ENCODE measurements at regions not wholly inside any gene's neighbourhood (a gene's known extent, or its start where the extent isn't known, plus 50 kb on each side); places are given as distances from the start of the nearest gene placed in this dataset.

GRCh38 chr2:2662847-2663356, 331.8 kb upstream of the MYT1L start:
- Histone ChIP-seq H3K27ac (ENCODE audit: low read depth, low read length) (no peak overlapping the region), H4K20me1 (replicated peaks in 1 of 2; ENCODE audit: control insufficient read depth in 1 of 2, insufficient read depth in 2 of 2, low read length in 2 of 2) (no peaks in the 10 kb centered on the region), H2BK12ac (ENCODE audit: low read depth, low read length) (no peak overlapping the region), H3K9ac (replicated peaks in 1 of 4; ENCODE audit: extremely low read depth in 1 of 4, low read depth in 3 of 4, low read length in 3 of 4) (no peak overlapping the region), H3K23ac (ENCODE audit: insufficient read length) (no peak overlapping the region), H3K79me1 (ENCODE audit: low read depth, low read length) (no peaks in the 10 kb centered on the region), H3K23me2 (ENCODE audit: low read depth, low read length) (no peaks in the 10 kb centered on the region; the same call in 1 of the 2 replicates), H3K4me2 (ENCODE audit: insufficient read depth in 1 of 2, low read depth in 2 of 2, low read length in 2 of 2) (no peak overlapping the region), H4K8ac (ENCODE audit: extremely low read depth, insufficient read depth, low read length) (no peak overlapping the region), H4K5ac (ENCODE audit: insufficient read length, low read depth, low read length) (no peak overlapping the region), H3K18ac (ENCODE audit: extremely low read depth, low read length) (no peak overlapping the region), H2BK5ac (ENCODE audit: low read depth, low read length) (no peak overlapping the region), H3K4me1 (replicated peaks in 1 of 4; ENCODE audit: control insufficient read depth in 3 of 4, insufficient read depth in 4 of 4, low read length in 3 of 4) (no peaks in the 10 kb centered on the region), H3K4me3 (ENCODE audit: extremely low read depth in 1 of 4, insufficient read depth in 2 of 4, low read depth in 3 of 4, low read length in 4 of 4) (no peak overlapping the region), H3K56ac (replicated peaks; ENCODE audit: insufficient read length, low read depth, low read length) (no peak overlapping the region), H2AK5ac (ENCODE audit: low read depth, low read length) (no peak overlapping the region), H3K14ac (ENCODE audit: insufficient read length) (no peak overlapping the region), H3K4ac (replicated peaks; ENCODE audit: insufficient read length, low read depth, low read length) (no peak overlapping the region), H2BK15ac (ENCODE audit: low read length) (no peak overlapping the region), H3K27me3 (replicated peaks in 1 of 4; ENCODE audit: control insufficient read depth in 3 of 4, extremely low read depth in 1 of 4, insufficient read depth in 3 of 4, low read length in 3 of 4) (no peaks in the 10 kb centered on the region; a peak in 1 of 7 replicates), H2AFZ (ENCODE audit: low read length) (no peak overlapping the region), H2BK20ac (ENCODE audit: low read length) (no peak overlapping the region), H3K79me2 (ENCODE audit: control insufficient read depth in 1 of 2, insufficient read depth in 2 of 2, low read length in 2 of 2) (no peaks in the 10 kb centered on the region), H3K36me3 (ENCODE audit: control insufficient read depth in 2 of 4, insufficient read depth in 4 of 4, low read length in 3 of 4) (no peaks in the 10 kb centered on the region; a peak in 1 of 8 replicates), H4K91ac (replicated peaks; ENCODE audit: insufficient read length, low read length) (no peak overlapping the region), H3K9me3 (ENCODE audit: insufficient read depth in 2 of 2, low read depth in 1 of 2, low read length in 1 of 2) (peaks cover 7 to 8% of the 10 kb centered on the region in 2 experiments; a peak in 3 of 4 replicates), H2BK120ac (replicated peaks; ENCODE audit: low read depth, low read length) (no peak overlapping the region)
- no peak for DNase-seq (ENCODE audit: low read depth in 1 of 2, low spot score in 2 of 2)
- no peak for FAIRE-seq
- POLR2A ChIA-PET (ENCODE audit: partially characterized antibody), result no interaction called here
- 86% methylated on average over 9 of the region's 9 CpGs; no CpG with 5 or more reads in 1 of the 2 experiments for WGBS, 2 experiments (ENCODE audit: extremely low coverage in 1 of 2, insufficient coverage in 1 of 2, insufficient read length in 1 of 2, insufficient replicate concordance in 2 of 2, low coverage in 1 of 2, low lambda C conversion rate in 2 of 2, missing lambda C conversion rate in 1 of 2)
- CTCF ChIA-PET (ENCODE audit: partially characterized antibody), result interaction anchor here (1.1 to 1.5 kb wide), 3 partner anchors 9 to 101 kb away, joined by 3 to 7 read pairs (median 4); no protein-coding TSS in a partner anchor
- TF ChIP-seq MAFK (IDR thresholded peaks at IDR 0.05; ENCODE audit: low read depth, low read length) (no peak), TBP (IDR thresholded peaks at IDR 0.05; ENCODE audit: low read depth, low read length) (no peak), SIN3A (conservative IDR thresholded peaks at IDR 0.05 in 1 of 2, IDR thresholded peaks at IDR 0.05 in 1 of 2; ENCODE audit: low read depth in 1 of 2, low read length in 2 of 2) (no peak), NANOG (IDR thresholded peaks at IDR 0.05; ENCODE audit: insufficient read depth, low read depth, low read length, poor library complexity, severe bottlenecking) (no peak), RNF2 (IDR thresholded peaks at IDR 0.05; ENCODE audit: borderline replicate concordance, low read depth, low read length, missing control alignments, poor library complexity, severe bottlenecking) (no peak), YY1 (IDR thresholded peaks at IDR 0.05; ENCODE audit: low read depth, low read length) (no peak), POLR2AphosphoS5 (IDR thresholded peaks at IDR 0.05; ENCODE audit: low read depth, low read length) (no peak), SP4 (IDR thresholded peaks at IDR 0.05; ENCODE audit: low read length) (no peak), JUN (IDR thresholded peaks at IDR 0.05; ENCODE audit: low read depth, low read length) (no peak), CHD2 (IDR thresholded peaks at IDR 0.05; ENCODE audit: low read length) (no peak), KDM4A (IDR thresholded peaks at IDR 0.05; ENCODE audit: low read depth, low read length, severe bottlenecking) (no peak)
- TF ChIP-seq, protein P1, sequence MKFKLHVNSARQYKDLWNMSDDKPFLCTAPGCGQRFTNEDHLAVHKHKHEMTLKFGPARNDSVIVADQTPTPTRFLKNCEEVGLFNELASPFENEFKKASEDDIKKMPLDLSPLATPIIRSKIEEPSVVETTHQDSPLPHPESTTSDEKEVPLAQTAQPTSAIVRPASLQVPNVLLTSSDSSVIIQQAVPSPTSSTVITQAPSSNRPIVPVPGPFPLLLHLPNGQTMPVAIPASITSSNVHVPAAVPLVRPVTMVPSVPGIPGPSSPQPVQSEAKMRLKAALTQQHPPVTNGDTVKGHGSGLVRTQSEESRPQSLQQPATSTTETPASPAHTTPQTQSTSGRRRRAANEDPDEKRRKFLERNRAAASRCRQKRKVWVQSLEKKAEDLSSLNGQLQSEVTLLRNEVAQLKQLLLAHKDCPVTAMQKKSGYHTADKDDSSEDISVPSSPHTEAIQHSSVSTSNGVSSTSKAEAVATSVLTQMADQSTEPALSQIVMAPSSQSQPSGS (IDR thresholded peaks at IDR 0.05; ENCODE audit: low read length), result no peak

All from H1 (cell line).